ENCODE measurements at regions not wholly inside any gene's neighbourhood (a gene's known extent, or its start where the extent isn't known, plus 50 kb on each side); places are given as distances from the start of the nearest gene placed in this dataset.

GRCh38 chr5:125226825-125227224 lies 480.4 kb upstream of the ZNF608 start:
- TF ChIP-seq ZNF274 (IDR thresholded peaks at IDR 0.05; ENCODE audit: low read depth, low read length) (no peak), SUZ12 (IDR thresholded peaks at IDR 0.05; ENCODE audit: extremely low read depth, insufficient read depth, insufficient read length) (no peak)
